Ovary (tissue), 3 donors: ENCODE measurements at regions not wholly inside any gene's neighbourhood (a gene's known extent, or its start where the extent isn't known, plus 50 kb on each side); places are given as distances from the start of the nearest gene placed in this dataset.

Experiments used
- POLR2A ChIP-seq: fragments of 450-650 bp; IDR thresholded peaks from one replicate; pipeline ENCODE4 v1.6.1; 2017; ENCODE audit warnings: antibody characterized with exemption, mild to moderate bottlenecking, moderate library complexity
- TF ChIP-seq, protein P1 (sequence below), 3 donors: fragments of 450-650 bp in 2 of 3; fragments of 200-600 bp in 1 of 3; IDR thresholded peaks; one replicate each; pipeline versions ENCODE4 v1.5.1 to v1.8.0; 2016 to 2022; ENCODE audit warnings: antibody characterized with exemption in 3 of 3, mild to moderate bottlenecking in 1 of 3
- donor health status: DM: no; HTN: no; CAD: no.

GRCh38 chr4:104868958-104869357 is 277.7 kb upstream of the TET2 start:
- no peak for TF ChIP-seq POLR2A
- TF ChIP-seq, protein P1, sequence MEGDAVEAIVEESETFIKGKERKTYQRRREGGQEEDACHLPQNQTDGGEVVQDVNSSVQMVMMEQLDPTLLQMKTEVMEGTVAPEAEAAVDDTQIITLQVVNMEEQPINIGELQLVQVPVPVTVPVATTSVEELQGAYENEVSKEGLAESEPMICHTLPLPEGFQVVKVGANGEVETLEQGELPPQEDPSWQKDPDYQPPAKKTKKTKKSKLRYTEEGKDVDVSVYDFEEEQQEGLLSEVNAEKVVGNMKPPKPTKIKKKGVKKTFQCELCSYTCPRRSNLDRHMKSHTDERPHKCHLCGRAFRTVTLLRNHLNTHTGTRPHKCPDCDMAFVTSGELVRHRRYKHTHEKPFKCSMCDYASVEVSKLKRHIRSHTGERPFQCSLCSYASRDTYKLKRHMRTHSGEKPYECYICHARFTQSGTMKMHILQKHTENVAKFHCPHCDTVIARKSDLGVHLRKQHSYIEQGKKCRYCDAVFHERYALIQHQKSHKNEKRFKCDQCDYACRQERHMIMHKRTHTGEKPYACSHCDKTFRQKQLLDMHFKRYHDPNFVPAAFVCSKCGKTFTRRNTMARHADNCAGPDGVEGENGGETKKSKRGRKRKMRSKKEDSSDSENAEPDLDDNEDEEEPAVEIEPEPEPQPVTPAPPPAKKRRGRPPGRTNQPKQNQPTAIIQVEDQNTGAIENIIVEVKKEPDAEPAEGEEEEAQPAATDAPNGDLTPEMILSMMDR (IDR thresholded peaks at IDR 0.05), result no peak
